G401.6 (cell line): ENCODE measurements at regions not wholly inside any gene's neighbourhood (a gene's known extent, or its start where the extent isn't known, plus 50 kb on each side); places are given as distances from the start of the nearest gene placed in this dataset.

Experiments used
- FAIRE-seq: peaks from 2 replicates; lab custom pipeline; 2012; peaks lifted over from hg19 to GRCh38; lab: Jason Lieb, UNC

DNA sequence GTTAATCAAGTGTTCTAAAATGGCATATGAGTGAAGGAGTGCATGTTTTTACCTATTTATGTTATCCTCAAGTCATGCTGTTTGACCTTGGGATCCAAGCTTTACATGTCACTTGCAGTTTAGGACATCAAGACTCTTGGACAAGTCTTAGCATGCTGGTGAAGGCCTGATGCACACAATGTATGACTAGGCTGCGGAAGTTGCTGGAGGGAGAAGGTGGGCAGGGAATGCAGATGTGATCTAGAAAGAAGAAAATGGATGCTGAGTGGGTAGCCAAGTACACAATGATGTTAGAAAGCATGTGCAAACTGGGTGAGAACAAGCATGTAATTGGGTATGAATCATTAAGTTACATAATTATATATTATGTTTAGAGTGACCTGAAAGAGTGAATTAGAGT lies 301.8 kb downstream of the BRINP2 start:
- FAIRE-seq, result no peak

DNA sequence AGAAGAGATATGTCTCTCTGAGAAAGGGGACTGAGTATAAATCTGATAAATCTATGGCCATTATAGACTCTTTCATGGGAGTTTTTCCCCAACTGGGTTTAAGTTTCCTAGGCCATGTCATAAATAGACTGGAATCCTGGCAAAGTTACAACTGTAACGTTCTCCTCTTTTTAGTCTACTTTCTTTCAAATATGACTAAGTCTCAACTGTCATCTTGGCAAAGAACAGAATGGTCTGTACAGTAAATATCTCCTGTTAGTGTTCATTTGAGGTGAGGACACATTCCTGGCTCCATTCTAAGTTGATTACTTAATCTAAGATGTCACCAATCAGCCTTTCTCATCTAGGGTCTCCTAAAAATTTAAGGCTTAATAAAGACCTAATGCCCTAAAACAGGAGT lies 300.5 kb downstream of the BRINP2 start:
- no peak for FAIRE-seq

GRCh38 chr1:177469519-177469918 lies 298.8 kb downstream of the BRINP2 start:
- FAIRE-seq, result no peak

- no peak for FAIRE-seq
These were observed 295.5 kb downstream of the BRINP2 start for GRCh38 chr1:177466286-177466685.

- no peak for FAIRE-seq
These were observed 293.9 kb downstream of the BRINP2 start for GRCh38 chr1:177464686-177465085.

GRCh38 chr1:177451191-177451590 lies 280.4 kb downstream of the BRINP2 start:
- no peak for FAIRE-seq

DNA sequence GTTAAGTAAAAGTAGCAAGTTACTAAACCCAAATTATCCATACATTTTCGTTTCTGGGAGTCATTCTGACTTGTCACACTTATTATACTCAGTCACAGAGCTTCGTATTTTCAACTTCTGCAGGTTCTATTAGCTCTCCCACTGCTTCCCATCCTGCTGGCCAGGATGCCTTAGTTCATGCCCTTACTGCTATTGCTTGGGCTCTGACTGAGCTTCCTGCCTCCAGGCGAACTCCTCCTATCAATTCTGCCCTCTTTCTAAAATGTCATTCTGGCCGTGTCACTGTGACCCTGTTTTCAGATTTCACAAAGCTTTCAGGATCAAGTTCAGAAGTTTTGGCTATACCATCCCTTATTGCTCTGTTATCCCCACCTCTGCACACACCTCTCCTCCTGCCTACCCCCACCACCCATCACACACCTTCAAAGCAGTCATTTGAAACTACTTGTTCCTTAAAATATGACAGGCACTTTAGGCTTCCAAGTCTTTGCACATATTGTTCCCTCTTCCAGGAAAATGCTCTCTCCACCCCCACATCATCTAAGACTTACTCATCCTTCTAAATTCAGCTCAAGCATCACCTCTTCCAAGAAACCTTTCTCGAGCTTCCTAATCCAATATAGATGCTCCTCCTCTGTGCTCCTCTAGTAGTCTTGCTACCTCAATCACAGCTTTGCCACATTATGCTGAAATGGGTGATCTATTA lies 278.0 kb downstream of the BRINP2 start:
- FAIRE-seq, result no peak

DNA sequence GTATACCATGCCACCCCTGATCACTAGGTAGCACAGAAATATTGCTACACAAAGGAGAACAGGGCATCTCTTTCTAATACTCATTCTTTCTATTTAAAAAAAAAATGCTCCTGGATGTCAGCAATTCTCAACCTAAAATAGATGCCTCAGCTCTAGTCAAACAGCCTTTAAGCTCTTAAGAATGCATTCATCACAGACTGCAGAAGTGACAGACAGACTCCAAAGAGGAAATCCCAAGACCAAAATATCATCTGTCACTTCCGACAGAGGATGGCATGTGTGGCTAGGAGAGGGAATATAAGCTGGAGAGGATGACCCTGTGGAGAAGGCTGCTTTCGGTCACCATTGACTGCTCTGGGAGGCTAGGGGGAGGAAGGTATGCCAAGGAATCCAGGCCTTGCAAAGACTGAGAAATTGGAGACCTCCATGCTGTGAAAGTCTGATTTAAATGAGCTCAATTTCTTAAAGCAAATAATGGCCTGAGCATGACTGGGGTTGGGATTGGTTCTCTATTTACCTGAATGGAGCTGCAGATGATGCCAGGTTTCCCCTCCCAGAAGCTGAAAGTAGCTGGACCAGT lies 277.4 kb downstream of the BRINP2 start:
- FAIRE-seq, result no peak

DNA sequence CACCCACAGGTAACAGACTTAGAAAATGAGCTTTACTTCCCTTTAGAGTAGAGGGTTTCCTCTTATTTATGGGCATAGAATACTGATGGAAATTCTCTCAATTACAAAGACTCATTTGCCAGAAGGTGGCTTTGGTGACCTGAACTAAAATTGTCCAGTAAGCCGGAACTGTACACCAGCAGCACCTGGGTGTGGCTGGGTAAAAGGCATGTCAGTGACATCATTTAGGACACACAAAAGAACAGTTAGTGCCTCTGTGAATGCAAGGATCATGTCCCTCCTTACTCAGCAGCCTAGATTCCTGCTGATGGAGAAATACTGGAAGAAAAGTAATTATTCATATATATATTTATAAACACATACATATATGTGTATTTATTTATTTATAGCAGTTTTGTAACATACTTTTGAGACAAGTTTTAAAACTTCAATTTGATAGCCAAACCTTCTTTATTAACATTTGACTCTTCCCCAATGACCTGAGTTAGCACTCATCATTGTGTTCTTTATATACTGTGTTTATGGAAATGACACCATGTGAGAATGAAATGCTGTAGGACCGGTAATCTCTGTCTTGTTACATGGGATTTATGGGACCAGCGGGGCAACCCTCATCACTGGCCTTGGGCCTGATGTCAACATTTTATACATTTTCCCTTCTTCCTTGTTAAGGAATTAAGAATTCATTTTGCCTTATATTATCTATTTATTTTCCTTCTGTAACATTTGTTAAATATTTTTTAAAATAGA lies 274.4 kb downstream of the BRINP2 start:
- no peak for FAIRE-seq

GRCh38 chr1:177443003-177443402 lies 272.2 kb downstream of the BRINP2 start:
- FAIRE-seq, result no peak

DNA sequence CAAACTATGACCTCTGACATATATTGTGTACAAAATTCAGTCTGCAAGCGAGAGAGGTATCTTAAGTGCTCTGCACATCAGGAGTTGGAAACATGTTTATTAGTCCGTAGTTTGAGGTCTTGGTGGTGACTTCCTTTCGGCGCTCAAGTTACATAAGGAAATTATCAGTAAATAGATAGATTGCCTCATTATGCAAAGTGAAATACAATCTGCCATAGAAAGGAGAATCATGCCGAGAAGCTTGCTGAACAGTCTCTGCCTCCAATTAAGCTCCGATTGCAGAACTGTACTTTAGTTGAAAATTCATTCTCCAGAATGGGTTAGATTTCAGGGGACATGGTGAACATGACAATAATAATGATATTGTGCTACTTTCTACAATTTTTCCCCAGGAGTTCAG lies 271.8 kb downstream of the BRINP2 start:
- no peak for FAIRE-seq

DNA sequence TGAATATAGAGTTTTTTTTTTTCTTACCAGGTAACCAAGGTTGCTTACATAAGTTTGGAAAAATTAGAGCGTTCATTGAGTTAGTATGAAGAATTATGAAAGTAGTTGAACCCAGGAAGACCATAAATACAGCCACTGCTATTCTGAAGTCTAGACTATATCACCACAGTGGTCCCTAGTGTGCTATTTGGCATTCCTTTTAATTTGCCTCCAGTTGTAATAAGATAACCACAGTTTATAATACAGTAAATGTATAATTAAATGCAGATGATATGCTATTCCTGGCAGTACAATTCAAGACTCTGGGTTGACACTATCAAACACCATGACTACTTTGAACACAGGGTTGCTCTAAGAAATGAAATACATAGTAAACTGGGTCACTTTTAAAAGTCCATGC lies 270.5 kb downstream of the BRINP2 start:
- FAIRE-seq, result no peak

GRCh38 chr1:177440821-177441220 lies 270.1 kb downstream of the BRINP2 start:
- FAIRE-seq, result no peak

DNA sequence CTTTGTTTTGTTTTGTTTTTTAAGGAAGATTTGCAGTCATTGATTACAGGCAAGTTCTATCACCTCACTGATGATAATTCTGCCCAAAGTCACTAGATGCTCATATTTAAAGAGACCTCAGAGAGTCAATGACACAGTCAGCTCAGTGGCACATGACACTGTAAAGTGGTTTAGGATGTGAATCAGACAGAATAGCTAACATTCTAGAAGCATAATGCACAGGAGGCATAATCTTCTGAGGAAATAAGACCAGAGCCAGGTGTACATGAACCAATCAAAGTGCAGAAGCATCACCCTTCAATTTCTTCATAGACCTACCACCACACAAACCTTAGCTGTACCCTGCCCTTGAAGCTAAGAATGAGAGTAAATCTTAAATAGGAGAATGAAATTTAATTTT lies 268.5 kb downstream of the BRINP2 start:
- no peak for FAIRE-seq

- FAIRE-seq, result no peak
These were observed 264.6 kb downstream of the BRINP2 start for GRCh38 chr1:177435364-177435763.

- FAIRE-seq, result no peak
These were observed 262.1 kb downstream of the BRINP2 start for GRCh38 chr1:177432897-177433296.

DNA sequence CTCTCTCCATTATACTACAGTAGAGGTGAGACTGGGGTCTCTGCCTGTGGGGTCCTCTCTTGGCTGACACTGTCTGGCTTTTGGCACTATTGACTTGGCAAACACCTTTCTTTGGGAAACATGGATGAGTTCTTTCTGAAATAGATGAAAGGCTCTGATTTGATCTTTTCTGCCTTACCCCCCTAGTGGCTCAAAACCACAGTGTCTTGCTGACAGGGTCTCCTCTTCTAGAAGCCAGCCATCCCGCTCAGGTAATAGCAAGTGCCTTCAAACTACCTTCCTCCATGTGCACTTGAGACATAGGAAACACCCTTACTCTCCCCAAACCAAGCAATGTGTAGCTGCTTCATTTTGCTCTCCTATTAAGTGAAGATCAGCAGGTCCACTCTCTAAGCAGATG lies 260.4 kb downstream of the BRINP2 start:
- no peak for FAIRE-seq

DNA sequence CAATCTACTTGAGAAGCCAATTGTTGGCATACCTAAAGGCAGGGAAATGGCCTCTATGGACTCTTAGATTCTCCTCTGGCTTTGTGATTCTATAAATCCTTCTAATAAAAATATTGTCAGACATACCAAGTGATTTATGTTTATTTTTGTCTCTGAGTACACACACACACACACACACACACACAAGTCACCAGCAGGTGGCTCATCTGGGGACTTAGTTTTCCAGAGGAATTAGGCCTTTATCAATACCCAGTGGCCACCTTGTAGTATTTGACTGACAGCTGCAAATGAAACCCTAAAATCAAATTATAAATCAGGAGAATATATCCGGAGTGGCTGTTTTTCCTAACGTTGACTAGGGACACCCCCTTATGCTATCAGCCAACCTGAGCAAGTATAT lies 258.5 kb downstream of the BRINP2 start:
- no peak for FAIRE-seq

DNA sequence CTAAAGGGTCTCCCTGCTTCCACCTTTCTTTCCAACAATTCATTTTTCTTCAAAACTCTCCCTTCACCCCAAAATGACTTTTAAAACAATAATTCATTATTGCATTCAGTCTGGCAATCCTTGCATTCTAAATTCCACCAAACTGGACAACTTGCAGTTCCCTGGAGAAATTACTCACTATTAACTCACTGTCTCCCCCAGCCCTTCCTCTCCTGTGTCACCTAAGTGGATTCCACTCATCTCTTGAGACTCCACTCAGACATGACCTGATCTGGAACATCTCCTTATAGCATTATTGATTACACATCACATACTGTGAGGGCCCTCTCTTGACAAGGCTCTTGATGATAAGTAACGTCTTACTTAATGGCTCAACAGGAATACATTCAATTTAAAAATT lies 257.1 kb downstream of the BRINP2 start:
- FAIRE-seq, result no peak

DNA sequence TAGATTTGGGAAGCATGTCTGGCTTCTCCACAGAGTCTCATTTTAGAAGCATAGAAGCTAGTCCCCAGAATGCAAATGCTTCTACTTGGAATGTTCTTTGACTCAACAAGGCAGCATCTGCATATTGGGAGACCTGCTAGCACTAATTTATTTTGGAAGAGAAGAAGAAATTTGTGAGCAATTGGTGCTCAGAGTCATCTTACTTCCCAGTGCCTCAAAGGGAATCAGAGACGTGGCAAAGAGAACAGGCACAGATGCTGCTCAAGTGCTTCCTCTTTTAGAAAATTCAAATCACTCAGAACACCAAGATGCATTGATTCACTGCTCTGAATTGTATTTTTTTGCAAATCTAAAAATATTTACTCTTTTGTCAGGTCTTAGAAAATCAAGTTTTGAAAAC lies 255.7 kb downstream of the BRINP2 start:
- no peak for FAIRE-seq

DNA sequence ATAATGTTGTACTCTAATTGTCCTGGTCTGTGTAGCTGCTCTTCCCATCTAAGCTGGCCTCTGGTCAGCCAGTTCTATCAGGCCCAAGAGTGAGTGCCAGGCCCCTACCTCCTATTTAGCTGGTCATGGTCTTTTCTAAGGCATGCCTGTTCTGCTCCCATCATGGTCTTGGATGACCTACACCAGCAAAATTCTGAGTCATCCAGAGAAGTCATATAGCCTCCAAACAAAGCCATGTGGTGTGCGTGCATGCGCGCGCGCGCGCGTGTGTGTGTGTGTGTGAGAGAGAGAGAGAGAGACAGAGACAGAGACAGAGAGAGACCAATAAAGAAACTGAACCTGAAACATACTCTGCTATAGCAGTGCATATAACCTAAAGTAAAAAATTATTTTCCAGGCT lies 254.4 kb downstream of the BRINP2 start:
- FAIRE-seq, result no peak

- no peak for FAIRE-seq
These were observed 254.0 kb downstream of the BRINP2 start for GRCh38 chr1:177424744-177425143.

DNA sequence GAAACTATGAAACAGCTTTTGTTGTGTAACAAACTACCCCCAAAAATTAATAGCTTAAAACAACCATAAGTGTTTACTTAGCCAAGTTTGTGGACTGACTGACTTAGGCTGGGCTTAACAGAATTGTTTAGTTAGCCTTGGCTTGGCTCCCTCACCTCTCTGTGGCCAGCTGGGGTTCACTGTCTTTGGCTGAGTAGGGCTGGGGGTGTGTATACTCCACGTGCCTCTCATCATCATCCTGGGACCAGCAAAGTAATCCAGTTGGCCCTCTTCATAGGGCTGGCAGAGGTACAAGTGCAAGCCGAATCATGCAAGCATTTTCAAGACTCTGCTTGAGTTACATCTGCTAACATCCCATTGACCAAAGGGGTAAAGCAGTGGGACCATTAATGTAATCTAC lies 252.3 kb downstream of the BRINP2 start:
- no peak for FAIRE-seq
